SK-N-SH (cell line): ENCODE measurements at regions not wholly inside any gene's neighbourhood (a gene's known extent, or its start where the extent isn't known, plus 50 kb on each side); places are given as distances from the start of the nearest gene placed in this dataset.

Experiments
- CTCF ChIA-PET: fragments of 300-600, 350-600 bp; formaldehyde crosslinking; extraction: SDS; loops from one replicate; lab custom pipeline; 2021; lab: Yijun Ruan, JAX
- POLR2A ChIA-PET: fragments of 350-600 bp; sonication (Branson Sonifier 250); formaldehyde crosslinking; extraction: SDS; loops from one replicate; lab custom pipeline; 2020; ENCODE audit warnings: antibody characterized with exemption, inconsistent platforms; lab: Yijun Ruan, JAX
- DNase-seq: peaks from one replicate; pipeline ENCODE4 v3.0.0; 2012
- H2AFZ ChIP-seq: fragments of 200-600 bp; sonication (generic); 2 replicates; pipeline ENCODE4 v1.8.1; 2016; ENCODE audit warnings: antibody characterized with exemption, mild to moderate bottlenecking, low read depth
- H3F3A ChIP-seq: fragments of 200-600 bp; sonication (generic); replicated peaks from 2 replicates; pipeline ENCODE3; 2016; ENCODE audit warnings: antibody characterized with exemption, mild to moderate bottlenecking; ENCODE audit not compliant: insufficient read depth
- H3K27ac ChIP-seq, 2 experiments: fragments of 200-500 bp in 1 of 2; fragments of 200-600 bp in 1 of 2; sonication (Bioruptor generic) in 1 of 2; sonication (generic), shearing (Covaris generic) in 1 of 2; 2 replicates each; pipeline versions ENCODE4 v1.5.1 to v1.6.1; 2014 to 2016; ENCODE audit warnings: low read depth in 2 of 2, inconsistent platforms in 1 of 2, low read length in 1 of 2, mild to moderate bottlenecking in 1 of 2, mixed read lengths in 1 of 2
- H3K27me3 ChIP-seq: fragments of 200-600 bp; sonication (generic), shearing (Covaris generic); 2 replicates; pipeline ENCODE4 v1.6.1; 2016; ENCODE audit warnings: mixed run types; ENCODE audit not compliant: insufficient read depth
- H3K36me3 ChIP-seq, 2 experiments: fragments of 200-500 bp in 1 of 2; fragments of 200-600 bp in 1 of 2; sonication (Bioruptor generic) in 1 of 2; sonication (generic) in 1 of 2; replicated peaks in 1 of 2; 2 replicates each; pipeline versions ENCODE3 to v1.5.1; 2014 to 2016; ENCODE audit warnings: low read length in 1 of 2, mild to moderate bottlenecking in 1 of 2; ENCODE audit not compliant: insufficient read depth in 2 of 2, control insufficient read depth in 1 of 2
- H3K4me1 ChIP-seq, 2 experiments: fragments of 200-500 bp in 1 of 2; fragments of 200-600 bp in 1 of 2; sonication (Bioruptor generic) in 1 of 2; sonication (generic), shearing (Covaris generic) in 1 of 2; 2 replicates each; pipeline versions ENCODE4 v1.5.1 to v1.6.1; 2014 to 2016; ENCODE audit warnings: low read depth in 1 of 2, low read length in 1 of 2, mixed run types in 1 of 2; ENCODE audit not compliant: insufficient read depth in 2 of 2, control insufficient read depth in 1 of 2
- H3K4me2 ChIP-seq: fragments of 200-600 bp; sonication (generic), shearing (Covaris generic); 2 replicates; pipeline ENCODE4 v1.6.1; 2017; ENCODE audit warnings: mixed run types
- H3K4me3 ChIP-seq, 2 experiments: fragments of 200-500 bp in 1 of 2; fragments of 200-600 bp in 1 of 2; sonication (Bioruptor generic) in 1 of 2; sonication (generic), shearing (Covaris generic) in 1 of 2; 2 replicates each; pipeline versions ENCODE4 v1.5.1 to v1.8.1; 2014 to 2016; ENCODE audit warnings: low read depth in 2 of 2, inconsistent platforms in 1 of 2, low read length in 1 of 2, mild to moderate bottlenecking in 1 of 2, mixed read lengths in 1 of 2, moderate library complexity in 1 of 2
- H3K79me2 ChIP-seq: fragments of 200-600 bp; sonication (generic); 2 replicates; pipeline ENCODE4 v1.8.1; 2017; ENCODE audit warnings: mild to moderate bottlenecking; ENCODE audit not compliant: insufficient read depth
- H3K9ac ChIP-seq: fragments of 200-600 bp; sonication (generic); 2 replicates; pipeline ENCODE4 v1.6.1; 2017; ENCODE audit warnings: mixed run types
- H3K9me2 ChIP-seq: fragments of 200-600 bp; sonication (generic); 2 replicates; pipeline ENCODE4 v1.6.1; 2017; ENCODE audit warnings: mixed run types
- H3K9me3 ChIP-seq: fragments of 200-600 bp; sonication (generic); 2 replicates; pipeline ENCODE4 v1.6.1; 2017; ENCODE audit warnings: mixed run types, mild to moderate bottlenecking, moderate library complexity
- H4K20me1 ChIP-seq: fragments of 200-600 bp; sonication (generic); 2 replicates; pipeline ENCODE4 v1.6.1; 2017; ENCODE audit warnings: mild to moderate bottlenecking, mixed run types; ENCODE audit not compliant: insufficient read depth
- CTCF ChIP-seq: fragments of 200-600 bp; sonication (generic); IDR thresholded peaks from 2 replicates; pipeline ENCODE4 v1.6.1; 2017; ENCODE audit warnings: antibody characterized with exemption, mild to moderate bottlenecking, moderate library complexity
- EP300 ChIP-seq, 2 experiments: IDR thresholded peaks; 2 replicates each; pipeline versions ENCODE4 v1.4.0 to v1.6.1; 2012; ENCODE audit warnings: borderline replicate concordance in 1 of 2, low read depth in 1 of 2, low read length in 1 of 2
- FOSL2 ChIP-seq: IDR thresholded peaks from 2 replicates; pipeline ENCODE4 v1.4.0; 2012; ENCODE audit warnings: low read depth, mild to moderate bottlenecking, moderate library complexity, borderline replicate concordance
- FOXJ3 ChIP-seq: sonication (generic); formaldehyde crosslinking; IDR thresholded peaks from 2 replicates; pipeline ENCODE4 v1.5.1; 2020; ENCODE audit warnings: mild to moderate bottlenecking, missing genetic modification reagents
- GABPA ChIP-seq: IDR thresholded peaks from 2 replicates; pipeline ENCODE4 v1.4.0; 2012; ENCODE audit warnings: low read depth, mild to moderate bottlenecking
- GATA2 ChIP-seq: sonication (generic); formaldehyde crosslinking; IDR thresholded peaks from 2 replicates; pipeline ENCODE4 v1.5.0; 2020; ENCODE audit warnings: mild to moderate bottlenecking, missing genetic modification reagents
- JUND ChIP-seq: IDR thresholded peaks from 2 replicates; pipeline ENCODE4 v1.4.0; 2012
- MEF2A ChIP-seq: IDR thresholded peaks from 2 replicates; pipeline ENCODE4 v1.4.0; 2012; ENCODE audit warnings: low read depth, borderline replicate concordance
- PBX3 ChIP-seq: IDR thresholded peaks from 2 replicates; pipeline ENCODE4; 2012
- POLR2AphosphoS5 ChIP-seq: IDR thresholded peaks from 2 replicates; pipeline ENCODE4 v1.6.1; 2012; ENCODE audit warnings: low read depth, low read length
- RAD21 ChIP-seq: IDR thresholded peaks from 2 replicates; pipeline ENCODE4 v1.6.1; 2012; ENCODE audit warnings: mild to moderate bottlenecking, low read length
- RXRA ChIP-seq: IDR thresholded peaks from 2 replicates; pipeline ENCODE4 v1.4.0; 2012; ENCODE audit warnings: low read depth, mild to moderate bottlenecking, borderline replicate concordance
- TAF1 ChIP-seq: IDR thresholded peaks from 2 replicates; pipeline ENCODE4 v1.6.1; 2012; ENCODE audit warnings: low read depth, mild to moderate bottlenecking, low read length, moderate library complexity, borderline replicate concordance
- TCF12 ChIP-seq: IDR thresholded peaks from 2 replicates; pipeline ENCODE4 v1.4.0; 2012
- USF1 ChIP-seq: IDR thresholded peaks from 2 replicates; pipeline ENCODE4 v1.4.0; 2012; ENCODE audit warnings: low read depth, borderline replicate concordance
- YY1 ChIP-seq: IDR thresholded peaks from 2 replicates; pipeline ENCODE4 v1.4.0; 2012; ENCODE audit warnings: low read depth, mild to moderate bottlenecking
- WGBS: methylation state at CpG from one replicate; pipeline ENCODE4 v1.1.6; 2017; ENCODE audit warnings: low lambda C conversion rate; 5-methylcytosine and 5-hydroxymethylcytosine counted together
- TF ChIP-seq, protein P1 (sequence below): fragments of 150-350 bp; IDR thresholded peaks from 2 replicates; pipeline ENCODE4 v1.6.1; 2017; ENCODE audit warnings: antibody characterized with exemption, low read length, low read depth, borderline replicate concordance
- TF ChIP-seq, protein P2 (sequence below): IDR thresholded peaks from 2 replicates; pipeline ENCODE4 v1.4.0; 2012; ENCODE audit warnings: low read depth

GRCh38 chr15:97168704-97169475, 791.6 kb upstream of the ARRDC4 start:
- Histone ChIP-seq H3K9me2 (no peaks in the 10 kb centered on the region), H4K20me1 (no peaks in the 10 kb centered on the region)
- no peak for DNase-seq
- CTCF ChIA-PET = no interaction called here
- TF ChIP-seq TAF1 (no peak), EP300 (IDR thresholded peaks at IDR 0.05; ENCODE audit: borderline replicate concordance in 1 of 2, low read depth in 1 of 2, low read length in 1 of 2) (no peak), USF1 (no peak), RXRA (no peak), YY1 (no peak), POLR2AphosphoS5 (no peak), GABPA (no peak), GATA2 (CRISPR knock-in tag) (no peak), MEF2A (no peak), TCF12 (no peak)
- TF ChIP-seq, protein P1, sequence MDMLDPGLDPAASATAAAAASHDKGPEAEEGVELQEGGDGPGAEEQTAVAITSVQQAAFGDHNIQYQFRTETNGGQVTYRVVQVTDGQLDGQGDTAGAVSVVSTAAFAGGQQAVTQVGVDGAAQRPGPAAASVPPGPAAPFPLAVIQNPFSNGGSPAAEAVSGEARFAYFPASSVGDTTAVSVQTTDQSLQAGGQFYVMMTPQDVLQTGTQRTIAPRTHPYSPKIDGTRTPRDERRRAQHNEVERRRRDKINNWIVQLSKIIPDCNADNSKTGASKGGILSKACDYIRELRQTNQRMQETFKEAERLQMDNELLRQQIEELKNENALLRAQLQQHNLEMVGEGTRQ = no peak
- TF ChIP-seq, all 33 proteins: peak for 0
- no peaks in the 10 kb centered on the region for H3K79me2 ChIP-seq
- no peaks in the 10 kb centered on the region for H3K36me3 ChIP-seq
- POLR2A ChIA-PET = no interaction called here
- no peak overlapping the region for H3K4me3 ChIP-seq
- H3K27me3 ChIP-seq = no peaks in the 10 kb centered on the region
- H3K9ac ChIP-seq = no peak overlapping the region
- no peak overlapping the region for H2AFZ ChIP-seq
- whole genome bisulfite sequencing = 2% methylated on average over 12 of the region's 12 CpGs
- H3K9me3 ChIP-seq = no peaks in the 10 kb centered on the region
- no peak overlapping the region for H3K4me2 ChIP-seq
- no peak overlapping the region for H3K27ac ChIP-seq
- H3F3A ChIP-seq = no peaks in the 10 kb centered on the region
- no peaks in the 10 kb centered on the region for H3K4me1 ChIP-seq

DNA sequence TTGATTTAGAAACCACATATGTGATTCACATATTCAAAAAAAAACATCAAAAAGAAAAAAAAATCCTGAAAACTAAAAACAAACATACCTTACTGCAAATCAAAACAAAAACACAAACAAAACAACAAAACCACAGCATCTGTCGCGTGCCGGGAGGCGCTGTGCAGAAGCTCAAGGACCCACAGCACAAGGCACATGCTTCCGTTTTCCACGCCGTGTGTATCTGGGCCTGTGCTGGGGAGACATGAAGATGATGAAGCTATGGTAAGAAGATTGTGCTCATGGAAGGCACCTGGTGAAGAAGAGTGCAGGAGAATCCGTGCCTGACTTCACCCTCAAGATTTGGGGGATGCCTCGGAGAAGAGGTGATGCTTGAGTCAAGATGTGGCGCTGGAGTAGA, 788.9 kb upstream of the ARRDC4 start:
- no peaks in the 10 kb centered on the region for H3K27me3 ChIP-seq
- H3K4me2 ChIP-seq = no peak overlapping the region
- no peaks in the 10 kb centered on the region for H3K9me2 ChIP-seq
- H3K27ac ChIP-seq = no peak overlapping the region
- WGBS = 28% methylated on average over 10 of the region's 10 CpGs
- ChIA-PET POLR2A (no interaction called here), CTCF (no interaction called here)
- no peaks in the 10 kb centered on the region for H3K4me1 ChIP-seq
- H3K9ac ChIP-seq = no peak overlapping the region
- H3F3A ChIP-seq = no peaks in the 10 kb centered on the region
- no peaks in the 10 kb centered on the region for H3K9me3 ChIP-seq
- no peaks in the 10 kb centered on the region for H3K79me2 ChIP-seq
- DNase-seq = no peak
- no peaks in the 10 kb centered on the region for H3K36me3 ChIP-seq
- TF ChIP-seq POLR2AphosphoS5 (no peak), JUND (no peak), CTCF (no peak), FOXJ3 (CRISPR knock-in tag) (no peak), FOSL2 (no peak), PBX3 (no peak), TAF1 (no peak), RAD21 (no peak)
- TF ChIP-seq, protein P2, sequence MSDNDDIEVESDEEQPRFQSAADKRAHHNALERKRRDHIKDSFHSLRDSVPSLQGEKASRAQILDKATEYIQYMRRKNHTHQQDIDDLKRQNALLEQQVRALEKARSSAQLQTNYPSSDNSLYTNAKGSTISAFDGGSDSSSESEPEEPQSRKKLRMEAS = no peak
- TF ChIP-seq, protein P1 = no peak
- no peak overlapping the region for H3K4me3 ChIP-seq
- no peaks in the 10 kb centered on the region for H4K20me1 ChIP-seq
- H2AFZ ChIP-seq = no peak overlapping the region
